Activated naive CD8-positive, alpha-beta T cell treated with anti-CD3 and anti-CD28 coated beads for 36 hours (primary cell): ENCODE measurements at regions not wholly inside any gene's neighbourhood (a gene's known extent, or its start where the extent isn't known, plus 50 kb on each side); places are given as distances from the start of the nearest gene placed in this dataset.

Experiments
- DNase-seq: peaks from one replicate; pipeline ENCODE4 v3.0.0; 2021
- H3K27ac Mint-ChIP-seq: one replicate; pipeline ENCODE4 v1.8.0; 2022; ENCODE audit warnings: mild to moderate bottlenecking, moderate library complexity, mixed read lengths
- H3K27me3 Mint-ChIP-seq: one replicate; pipeline ENCODE4 v1.8.0; 2022; ENCODE audit warnings: mild to moderate bottlenecking, mixed read lengths
- H3K36me3 Mint-ChIP-seq: one replicate; pipeline ENCODE4 v1.8.0; 2021; ENCODE audit warnings: mild to moderate bottlenecking, mixed read lengths
- H3K4me1 Mint-ChIP-seq: one replicate; pipeline ENCODE4 v1.8.0; 2021; ENCODE audit warnings: mixed read lengths
- H3K4me3 Mint-ChIP-seq: one replicate; pipeline ENCODE4 v1.8.0; 2022; ENCODE audit warnings: mild to moderate bottlenecking, moderate library complexity, mixed read lengths
- H3K9me3 Mint-ChIP-seq: one replicate; pipeline ENCODE4 v1.8.0; 2022; ENCODE audit warnings: mixed read lengths

- no peak overlapping the region for H3K27ac Mint-ChIP-seq
- peaks cover 3% of the 10 kb centered on the region for H3K27me3 Mint-ChIP-seq
- no peak overlapping the region for H3K4me3 Mint-ChIP-seq
- no peaks in the 10 kb centered on the region for H3K36me3 Mint-ChIP-seq
- H3K9me3 Mint-ChIP-seq, result peaks cover 2% of the 10 kb centered on the region
- no peak for DNase-seq
- H3K4me1 Mint-ChIP-seq, result no peaks in the 10 kb centered on the region
Observed at GRCh38 chr15:47870300-47870955, 153.1 kb downstream of the SEMA6D start.

- Mint-ChIP-seq H3K4me3 (no peak overlapping the region), H3K27me3 (peaks cover 3% of the 10 kb centered on the region), H3K27ac (no peak overlapping the region), H3K9me3 (peaks cover 2% of the 10 kb centered on the region), H3K36me3 (no peaks in the 10 kb centered on the region), H3K4me1 (no peaks in the 10 kb centered on the region)
- no peak for DNase-seq
Observed at GRCh38 chr15:47870956-47871625, 153.8 kb downstream of the SEMA6D start.

GRCh38 chr15:47872208-47872607 lies 154.9 kb downstream of the SEMA6D start:
- Mint-ChIP-seq H3K9me3 (peaks cover 2% of the 10 kb centered on the region), H3K4me1 (no peaks in the 10 kb centered on the region), H3K27ac (no peak overlapping the region), H3K4me3 (no peak overlapping the region), H3K36me3 (no peaks in the 10 kb centered on the region), H3K27me3 (peaks cover 3% of the 10 kb centered on the region)
- no peak for DNase-seq

- Mint-ChIP-seq H3K27me3 (peaks cover 3% of the 10 kb centered on the region), H3K4me1 (no peaks in the 10 kb centered on the region), H3K9me3 (peaks cover 2% of the 10 kb centered on the region), H3K36me3 (no peaks in the 10 kb centered on the region), H3K4me3 (no peak overlapping the region), H3K27ac (no peak overlapping the region)
- DNase-seq, result no peak
Observed at GRCh38 chr15:47872869-47873432, 155.6 kb downstream of the SEMA6D start.

GRCh38 chr15:47876986-47877385 lies 159.7 kb downstream of the SEMA6D start:
- H3K27me3 Mint-ChIP-seq, result peaks cover 3% of the 10 kb centered on the region
- H3K9me3 Mint-ChIP-seq, result no peaks in the 10 kb centered on the region

GRCh38 chr15:47877836-47878235 lies 160.5 kb downstream of the SEMA6D start:
- no peaks in the 10 kb centered on the region for H3K9me3 Mint-ChIP-seq
- H3K27ac Mint-ChIP-seq, result no peak overlapping the region
- no peak for DNase-seq
- H3K27me3 Mint-ChIP-seq, result peaks cover 3% of the 10 kb centered on the region
- no peaks in the 10 kb centered on the region for H3K4me1 Mint-ChIP-seq
- no peak overlapping the region for H3K4me3 Mint-ChIP-seq
- H3K36me3 Mint-ChIP-seq, result no peaks in the 10 kb centered on the region

More at GRCh38 chr15:47876986-47877385, 159.7 kb downstream of the SEMA6D start:
- no peak for DNase-seq
- no peak overlapping the region for H3K4me3 Mint-ChIP-seq
- no peaks in the 10 kb centered on the region for H3K4me1 Mint-ChIP-seq
- H3K27ac Mint-ChIP-seq, result no peak overlapping the region
- no peaks in the 10 kb centered on the region for H3K36me3 Mint-ChIP-seq

- peaks cover 2% of the 10 kb centered on the region for H3K9me3 Mint-ChIP-seq
- H3K27me3 Mint-ChIP-seq, result peaks cover 5% of the 10 kb centered on the region
- no peak overlapping the region for H3K4me3 Mint-ChIP-seq
- H3K4me1 Mint-ChIP-seq, result no peaks in the 10 kb centered on the region
- DNase-seq, result no peak
- H3K27ac Mint-ChIP-seq, result no peak overlapping the region
- H3K36me3 Mint-ChIP-seq, result no peaks in the 10 kb centered on the region
Observed at GRCh38 chr15:47885920-47886319, 168.6 kb downstream of the SEMA6D start.

- Mint-ChIP-seq H3K27me3 (peaks cover 5% of the 10 kb centered on the region), H3K36me3 (no peaks in the 10 kb centered on the region)
Observed at GRCh38 chr15:47887241-47887800, 170.0 kb downstream of the SEMA6D start.

GRCh38 chr15:47888385-47889100 lies 171.2 kb downstream of the SEMA6D start:
- peaks cover 3% of the 10 kb centered on the region for H3K9me3 Mint-ChIP-seq
- H3K36me3 Mint-ChIP-seq, result no peaks in the 10 kb centered on the region
- H3K27me3 Mint-ChIP-seq, result peaks cover 5% of the 10 kb centered on the region
- no peak overlapping the region for H3K4me3 Mint-ChIP-seq
- no peak for DNase-seq
- H3K27ac Mint-ChIP-seq, result no peak overlapping the region
- no peaks in the 10 kb centered on the region for H3K4me1 Mint-ChIP-seq

More at GRCh38 chr15:47887241-47887800, 170.0 kb downstream of the SEMA6D start:
- Mint-ChIP-seq H3K9me3 (peaks cover 2% of the 10 kb centered on the region), H3K4me1 (no peaks in the 10 kb centered on the region), H3K4me3 (no peak overlapping the region), H3K27ac (no peak overlapping the region)
- DNase-seq, result no peak

- no peak for DNase-seq
- Mint-ChIP-seq H3K4me3 (no peak overlapping the region), H3K9me3 (peaks cover 3% of the 10 kb centered on the region), H3K36me3 (no peaks in the 10 kb centered on the region), H3K27me3 (peaks cover 5% of the 10 kb centered on the region), H3K4me1 (no peaks in the 10 kb centered on the region), H3K27ac (no peak overlapping the region)
Observed at GRCh38 chr15:47890397-47891150, 173.3 kb downstream of the SEMA6D start.

GRCh38 chr15:47897525-47897924 lies 180.2 kb downstream of the SEMA6D start:
- no peaks in the 10 kb centered on the region for H3K4me1 Mint-ChIP-seq
- no peak overlapping the region for H3K27ac Mint-ChIP-seq
- no peaks in the 10 kb centered on the region for H3K36me3 Mint-ChIP-seq
- no peak overlapping the region for H3K4me3 Mint-ChIP-seq
- peaks cover 8% of the 10 kb centered on the region for H3K9me3 Mint-ChIP-seq
- H3K27me3 Mint-ChIP-seq, result no peaks in the 10 kb centered on the region
- no peak for DNase-seq

GRCh38 chr15:47900751-47901150 lies 183.4 kb downstream of the SEMA6D start:
- Mint-ChIP-seq H3K4me3 (no peak overlapping the region), H3K27ac (no peak overlapping the region), H3K9me3 (peaks cover 19% of the 10 kb centered on the region), H3K36me3 (no peaks in the 10 kb centered on the region), H3K27me3 (peaks cover 5% of the 10 kb centered on the region), H3K4me1 (no peaks in the 10 kb centered on the region)
- DNase-seq, result no peak

- H3K27ac Mint-ChIP-seq, result no peak overlapping the region
- H3K27me3 Mint-ChIP-seq, result peaks cover 5% of the 10 kb centered on the region
- DNase-seq, result no peak
- no peaks in the 10 kb centered on the region for H3K4me1 Mint-ChIP-seq
- H3K4me3 Mint-ChIP-seq, result no peak overlapping the region
- no peaks in the 10 kb centered on the region for H3K36me3 Mint-ChIP-seq
- H3K9me3 Mint-ChIP-seq, result peaks cover 19% of the 10 kb centered on the region
Observed at GRCh38 chr15:47903368-47903767, 186.1 kb downstream of the SEMA6D start.

GRCh38 chr15:47908486-47908885 lies 191.2 kb downstream of the SEMA6D start:
- no peak overlapping the region for H3K27ac Mint-ChIP-seq
- peaks cover 5% of the 10 kb centered on the region for H3K27me3 Mint-ChIP-seq
- H3K36me3 Mint-ChIP-seq, result no peaks in the 10 kb centered on the region
- no peak for DNase-seq
- peaks cover 8% of the 10 kb centered on the region for H3K9me3 Mint-ChIP-seq
- H3K4me1 Mint-ChIP-seq, result no peaks in the 10 kb centered on the region
- no peak overlapping the region for H3K4me3 Mint-ChIP-seq
